Astrocyte of the spinal cord (primary cell): ENCODE measurements at regions not wholly inside any gene's neighbourhood (a gene's known extent, or its start where the extent isn't known, plus 50 kb on each side); places are given as distances from the start of the nearest gene placed in this dataset.

Experiments used
- DNase-seq: peaks from one replicate; pipeline ENCODE4 v3.0.0; 2011; ENCODE audit warnings: low read depth, low spot score
- H3K4me3 ChIP-seq: 2 replicates; pipeline ENCODE4 v1.5.1; 2011; ENCODE audit warnings: low read depth, mild to moderate bottlenecking, low read length, moderate library complexity
- CTCF ChIP-seq: IDR thresholded peaks from 2 replicates; pipeline ENCODE4 v1.5.1; 2012; ENCODE audit warnings: low read depth, mild to moderate bottlenecking, low read length, inconsistent platforms
- in situ Hi-C: cut with HindIII; loops from 2 replicates; pipeline ENCODE4 v1.10.0; 2017; ENCODE audit warnings: low sequenced_read_pairs

GRCh38 chr1:56197946-56198345, 381.4 kb downstream of the PLPP3 start:
- TF ChIP-seq CTCF, result no peak
- DNase-seq, result no peak
- H3K4me3 ChIP-seq, result no peak overlapping the region
- in situ Hi-C loops, result no loop called here

GRCh38 chr1:56196839-56197238, 382.5 kb downstream of the PLPP3 start:
- in situ Hi-C loops, result no loop called here
- no peak overlapping the region for H3K4me3 ChIP-seq
- DNase-seq, result no peak
- no peak for TF ChIP-seq CTCF

GRCh38 chr1:56194701-56195300, 384.6 kb downstream of the PLPP3 start:
- DNase-seq, result peak; percentile 10
- H3K4me3 ChIP-seq, result no peak overlapping the region
- no peak for TF ChIP-seq CTCF
- in situ Hi-C loops, result no loop called here

- no peak for DNase-seq
- in situ Hi-C loops, result no loop called here
These were observed 385.7 kb downstream of the PLPP3 start for GRCh38 chr1:56193656-56194055.

GRCh38 chr1:56191369-56191768, 388.0 kb downstream of the PLPP3 start:
- in situ Hi-C loops, result no loop called here
- no peak for TF ChIP-seq CTCF
- DNase-seq, result peak; percentile 26
- no peak overlapping the region for H3K4me3 ChIP-seq

More at GRCh38 chr1:56193656-56194055, 385.7 kb downstream of the PLPP3 start:
- H3K4me3 ChIP-seq, result no peak overlapping the region
- no peak for TF ChIP-seq CTCF

- in situ Hi-C loops, result no loop called here
- no peak for TF ChIP-seq CTCF
- peak; percentile 28 for DNase-seq
- H3K4me3 ChIP-seq, result no peak overlapping the region
These were observed 388.5 kb downstream of the PLPP3 start for GRCh38 chr1:56190806-56191365.
